NCI-H524 (cell line): ENCODE measurements at regions not wholly inside any gene's neighbourhood (a gene's known extent, or its start where the extent isn't known, plus 50 kb on each side); places are given as distances from the start of the nearest gene placed in this dataset.
"Not testable (repeated sequence)": the region's sequence is repeated elsewhere in the genome, so short reads cannot be mapped to it uniquely, and the experiment has no call there.

Source experiments
- DNase-seq, 2 experiments: peaks; one replicate each; lab custom pipeline; 2025; lab: John Stamatoyannopoulos, UW

DNA sequence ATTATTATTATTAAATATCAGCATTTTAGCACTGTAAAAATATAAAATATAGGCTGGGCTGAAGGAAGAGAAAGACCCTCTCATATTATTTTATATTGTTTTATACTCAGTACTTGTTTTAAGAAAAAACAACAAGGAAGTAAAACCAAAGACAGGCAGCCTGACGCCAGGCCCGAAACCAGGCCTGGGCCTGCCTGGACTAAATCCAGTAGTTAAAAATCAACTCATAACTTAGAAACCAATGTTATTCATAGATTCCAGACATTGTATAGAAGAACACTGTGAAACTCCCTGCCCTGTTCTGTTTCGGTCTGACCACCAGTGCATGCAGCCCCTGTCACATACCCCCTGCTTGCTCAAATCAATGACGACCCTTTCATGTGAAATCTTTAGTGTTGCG, 420.1 kb upstream of the PABPC4L start:
- DNase-seq: not testable (repeated sequence)

DNA sequence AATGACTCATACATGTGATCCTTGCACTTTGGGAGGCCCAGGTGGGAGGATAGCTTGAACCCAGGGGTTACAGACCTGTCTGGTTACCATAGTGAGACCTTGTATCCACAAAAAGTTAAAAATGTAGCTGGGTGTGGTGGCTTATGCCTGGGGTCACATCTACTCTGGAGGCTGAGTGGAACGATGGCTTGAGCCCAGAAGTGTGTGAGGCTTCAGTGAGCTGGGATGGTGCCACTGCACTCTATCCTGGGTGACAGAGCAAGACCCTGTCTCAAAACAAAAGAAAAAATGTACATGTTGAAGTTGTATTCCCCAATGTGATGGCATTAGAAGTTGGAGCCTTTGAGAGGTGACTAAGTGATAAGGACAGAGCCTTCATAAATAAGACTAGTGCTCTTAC, 409.4 kb upstream of the PABPC4L start:
- no peak for DNase-seq

DNA sequence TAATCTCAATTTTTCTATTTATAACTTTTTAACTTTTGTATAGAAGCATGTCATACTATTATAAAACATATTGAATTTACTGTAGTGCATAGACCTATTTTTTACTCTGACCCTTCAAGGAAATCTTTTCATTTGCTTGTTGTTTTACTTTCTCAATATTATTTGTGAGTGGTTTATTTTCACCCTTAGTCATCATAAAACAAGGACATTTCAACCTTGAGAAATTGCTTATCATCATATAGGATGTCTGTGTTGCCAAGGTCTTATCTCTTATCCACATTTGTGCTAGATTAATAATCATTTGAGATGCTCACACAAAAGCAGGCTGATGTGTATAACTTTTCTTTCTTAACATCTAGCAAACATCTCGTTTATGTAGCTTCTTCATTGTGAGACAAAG, 408.6 kb upstream of the PABPC4L start:
- DNase-seq: no peak

DNA sequence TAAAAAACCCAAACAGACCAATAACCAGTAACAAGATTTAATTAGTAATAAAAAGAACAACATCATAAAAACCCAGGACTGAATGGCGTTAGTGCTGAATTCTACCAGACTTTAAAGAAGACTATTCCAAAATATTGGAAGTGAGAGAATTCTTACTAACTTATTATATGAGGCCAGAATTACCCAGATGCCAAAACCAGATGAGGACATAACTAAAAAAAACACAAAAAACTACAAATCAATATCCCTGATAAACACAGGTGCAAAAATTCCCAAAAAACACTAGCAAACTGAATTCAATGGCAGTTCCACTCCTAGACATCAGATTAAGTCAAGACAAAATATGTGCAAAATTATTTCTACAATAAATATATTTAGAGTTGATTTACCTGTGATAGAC, 400.1 kb upstream of the PABPC4L start:
- no peak for DNase-seq

DNA sequence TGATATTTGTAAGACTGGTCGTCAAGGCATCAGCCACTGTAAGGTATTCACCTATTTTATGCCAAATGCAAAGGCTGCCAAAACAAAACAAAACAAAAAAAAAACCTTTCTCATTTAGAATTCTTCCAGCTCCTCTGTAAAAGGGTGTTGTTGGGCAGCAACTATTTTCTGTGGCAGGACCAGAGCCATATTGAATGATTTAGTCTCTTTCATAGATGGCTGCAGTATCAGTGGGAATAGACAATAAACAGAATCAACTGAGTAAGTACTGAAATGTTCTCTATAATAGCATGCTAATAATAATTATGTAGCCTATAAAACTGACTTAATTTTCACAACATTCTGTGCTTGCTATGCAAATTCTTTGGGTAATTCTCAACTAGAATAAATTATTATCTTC, 389.7 kb upstream of the PABPC4L start:
- DNase-seq: no peak

DNA sequence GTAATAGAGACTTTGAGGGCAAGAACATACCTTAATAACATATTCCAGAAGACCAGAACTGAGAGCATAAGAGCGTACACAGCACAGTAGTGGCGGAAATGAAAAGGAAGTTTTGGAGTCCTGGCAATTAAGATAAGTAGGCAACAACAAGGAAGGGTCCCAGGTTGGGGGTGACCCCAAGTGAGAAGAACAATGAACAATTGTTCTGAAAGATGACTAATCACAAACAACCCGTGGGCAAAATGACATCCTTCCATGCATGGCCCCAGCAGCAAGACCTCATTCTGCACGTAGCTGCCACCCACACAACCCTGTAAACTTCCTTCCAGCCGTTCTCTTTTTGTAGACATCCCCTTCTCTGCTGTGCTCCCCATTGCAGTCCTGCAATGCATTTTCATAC, 384.4 kb upstream of the PABPC4L start:
- no peak for DNase-seq

DNA sequence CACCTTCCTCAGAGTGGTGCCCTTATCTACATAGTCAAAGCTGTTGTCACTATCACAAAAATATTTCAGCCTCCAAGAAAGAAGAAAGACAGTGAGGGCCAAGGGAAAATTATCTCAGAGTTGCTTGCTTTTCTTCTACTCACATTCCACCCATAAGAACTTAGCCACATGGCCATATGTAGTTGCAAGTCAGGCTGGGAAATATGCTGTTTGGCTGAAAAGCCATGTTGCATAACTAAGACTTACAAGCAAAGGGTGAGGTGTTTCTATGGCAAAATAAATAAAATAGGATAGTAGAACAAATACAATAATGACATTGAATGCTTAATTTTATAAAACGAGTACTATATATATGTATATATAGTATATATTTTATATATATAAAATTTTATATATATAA, 365.9 kb upstream of the PABPC4L start:
- no peak for DNase-seq

DNA sequence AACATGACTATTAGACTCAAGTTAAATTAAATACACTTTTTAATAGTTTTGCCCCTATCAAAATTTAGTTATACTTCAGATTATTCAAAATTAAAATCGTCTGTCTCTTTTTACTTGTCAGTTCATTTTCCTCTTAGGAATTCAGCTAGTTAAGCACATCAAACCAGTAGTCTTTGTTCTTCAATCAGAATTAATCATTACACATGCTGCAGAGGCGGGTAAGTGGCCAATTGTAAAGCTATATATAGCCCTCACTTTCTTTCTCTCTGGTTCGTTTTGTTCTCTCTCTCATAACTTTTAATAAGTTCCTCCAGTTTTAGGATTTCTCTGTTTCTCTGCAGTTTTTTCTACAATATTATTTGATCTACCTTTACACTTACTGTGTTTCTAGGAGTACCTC, 359.1 kb upstream of the PABPC4L start:
- DNase-seq: no peak

DNA sequence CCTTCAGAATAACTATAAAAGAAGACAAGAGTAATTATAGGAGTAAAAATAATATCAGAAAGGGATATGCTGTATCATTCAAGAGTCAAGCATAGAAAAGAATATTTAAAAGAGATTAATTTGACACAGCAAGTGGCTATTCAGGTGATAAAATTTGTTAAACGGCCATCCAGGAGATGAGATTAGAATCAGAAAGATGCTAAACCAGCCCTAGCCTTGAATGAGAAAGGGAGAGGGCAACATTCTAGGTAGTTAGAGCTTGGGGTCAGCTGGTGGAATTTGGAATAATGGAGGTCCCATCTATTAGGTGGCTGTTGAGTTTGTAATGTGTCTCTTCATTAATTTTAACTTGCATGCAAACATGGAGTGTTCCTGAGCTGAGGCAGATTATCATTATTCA, 350.5 kb upstream of the PABPC4L start:
- no peak for DNase-seq

DNA sequence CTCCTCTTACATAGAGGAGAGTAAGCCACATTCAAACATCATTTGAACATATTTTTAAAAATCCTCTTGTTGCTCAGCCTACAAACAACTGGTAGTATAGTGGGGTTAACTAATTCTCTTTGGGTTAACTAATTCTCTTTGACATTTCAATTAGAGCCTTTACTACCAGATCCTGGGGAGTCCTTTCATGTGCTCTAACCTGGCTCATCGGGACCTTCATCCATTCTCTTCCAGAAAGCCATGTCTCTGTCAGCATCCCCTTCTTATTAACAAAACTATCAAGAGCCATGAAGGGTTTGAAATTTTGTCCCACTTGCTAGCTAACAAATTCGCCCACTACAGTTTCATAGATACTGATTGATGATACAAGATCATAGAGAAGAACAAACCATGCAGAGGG, 349.8 kb upstream of the PABPC4L start:
- no peak for DNase-seq

DNA sequence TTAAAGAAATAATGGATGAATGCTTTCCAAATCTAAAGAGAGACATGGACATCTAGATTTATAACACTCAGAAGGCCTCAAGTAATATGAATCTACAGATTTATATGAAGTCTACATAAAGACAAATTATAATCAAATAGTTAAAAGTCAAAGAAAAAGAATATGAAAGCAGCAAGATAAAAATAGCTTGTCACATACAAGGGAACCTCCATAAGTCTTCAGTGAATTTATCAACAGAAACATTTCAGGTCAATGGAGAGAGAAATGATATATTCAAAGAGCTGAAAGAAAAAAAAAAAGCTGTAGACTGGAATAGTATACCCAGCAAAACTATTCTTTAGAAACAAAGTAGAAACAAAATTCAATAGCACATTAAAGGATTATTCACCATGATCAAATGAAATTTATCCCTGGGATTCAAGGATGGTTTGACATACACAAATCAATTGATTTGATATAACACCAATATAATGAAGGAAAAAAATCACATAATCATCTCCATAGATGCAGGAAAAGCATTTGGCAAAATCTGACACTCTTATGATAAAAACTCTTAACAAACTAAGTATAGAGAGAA, 346.6 kb upstream of the PABPC4L start:
- DNase-seq: no peak

DNA sequence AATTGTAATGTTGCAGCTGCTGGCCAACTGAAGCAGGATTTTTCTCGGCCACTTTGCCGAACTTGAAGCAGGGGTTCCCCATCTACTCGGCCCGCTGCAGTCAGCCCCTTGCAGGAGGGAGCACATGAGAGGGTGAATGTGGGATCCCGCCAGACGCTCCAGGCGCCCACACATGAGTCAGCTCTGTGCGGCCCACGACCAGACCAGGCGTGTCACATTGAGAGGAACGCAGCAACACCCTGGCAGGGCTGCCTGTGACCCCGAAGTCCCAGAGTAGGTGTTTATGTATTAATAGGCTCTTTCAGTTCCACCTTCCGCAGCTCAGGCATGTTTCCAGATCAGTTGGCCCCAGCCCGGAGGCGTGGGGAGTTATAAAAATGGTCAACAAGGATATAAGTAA, 344.7 kb upstream of the PABPC4L start:
- no peak for DNase-seq

DNA sequence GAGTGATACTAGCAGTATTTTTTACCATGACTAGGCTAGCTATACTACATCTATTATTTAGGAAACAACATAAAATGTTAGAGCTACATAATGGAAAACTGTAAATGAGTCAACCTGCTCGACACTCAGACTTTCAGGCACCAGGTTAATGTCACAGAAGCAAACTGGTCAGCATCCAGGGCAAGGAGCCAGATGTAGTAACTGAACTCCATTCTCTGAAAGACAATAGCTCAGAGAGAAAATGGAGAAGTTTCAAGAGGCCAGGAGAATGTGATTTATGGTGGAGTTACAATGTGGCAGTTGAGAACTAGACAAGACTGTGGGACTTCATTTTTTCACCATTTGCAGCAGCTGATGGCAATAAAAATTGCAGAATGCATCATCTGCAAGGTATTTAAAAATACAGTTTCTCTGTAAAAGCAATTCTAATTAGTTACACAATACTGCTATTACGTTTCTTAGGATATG, 342.7 kb upstream of the PABPC4L start:
- peak in 1 of 2 experiments; percentile 8 for DNase-seq

DNA sequence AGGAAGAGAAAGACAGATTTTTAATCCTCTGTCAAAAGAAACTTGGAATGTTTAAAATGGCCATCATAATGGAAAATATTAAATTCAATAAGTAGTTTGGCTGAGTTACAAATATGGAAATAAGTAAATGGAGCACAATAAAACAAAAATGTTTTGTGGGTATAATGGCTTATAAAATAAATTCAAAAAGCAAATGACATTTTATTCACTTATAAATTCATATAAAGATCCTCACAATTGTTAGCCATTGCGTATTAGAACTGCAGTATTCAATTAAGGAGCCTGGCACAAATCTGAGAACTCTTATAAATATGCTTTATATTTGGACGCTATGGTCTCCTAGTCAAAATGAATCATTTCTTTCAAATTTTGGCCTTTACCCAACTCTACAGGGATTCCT, 339.0 kb upstream of the PABPC4L start:
- no peak for DNase-seq

DNA sequence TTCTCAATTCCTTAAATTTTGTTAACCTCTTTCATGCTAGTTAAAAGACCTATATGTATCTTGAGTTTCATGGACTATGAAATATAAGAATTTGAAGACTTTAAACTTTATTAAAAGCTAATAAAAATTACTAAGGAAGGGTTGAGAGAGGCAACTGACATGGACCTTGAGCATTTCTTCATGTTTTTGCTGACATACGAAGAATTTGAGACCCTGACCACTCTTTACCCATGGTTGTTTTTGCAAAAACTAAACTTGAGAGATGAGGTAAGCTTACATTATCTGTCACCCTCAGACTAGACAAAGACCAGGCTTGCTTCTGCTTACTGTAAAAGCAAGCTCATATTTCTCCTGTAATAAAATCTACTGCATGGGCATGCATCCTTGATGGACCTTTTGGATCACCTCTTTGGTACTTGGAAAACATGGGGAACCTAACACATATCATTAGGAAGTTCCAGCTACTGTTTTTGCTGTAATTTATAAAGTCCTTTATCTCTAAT, 338.2 kb upstream of the PABPC4L start:
- DNase-seq: no peak

DNA sequence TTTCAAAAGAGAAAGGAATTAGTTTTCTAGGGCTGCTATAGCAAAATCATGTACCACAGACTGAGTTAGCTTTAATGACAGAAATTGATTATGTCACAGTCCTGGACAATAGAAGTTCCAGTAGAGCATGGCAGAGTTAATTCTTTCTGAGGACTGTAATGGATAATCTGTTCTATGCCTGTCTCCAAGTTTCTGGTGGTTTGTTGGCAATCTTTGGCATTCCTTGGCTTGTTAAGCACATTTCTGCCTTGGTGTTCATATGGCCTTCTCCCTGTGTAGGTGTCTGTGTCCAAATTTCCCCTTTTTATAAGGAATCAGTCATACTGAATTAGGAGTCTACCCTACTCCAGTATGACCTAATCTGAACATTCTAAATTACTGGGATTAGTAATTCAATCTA, 336.1 kb upstream of the PABPC4L start:
- no peak for DNase-seq

DNA sequence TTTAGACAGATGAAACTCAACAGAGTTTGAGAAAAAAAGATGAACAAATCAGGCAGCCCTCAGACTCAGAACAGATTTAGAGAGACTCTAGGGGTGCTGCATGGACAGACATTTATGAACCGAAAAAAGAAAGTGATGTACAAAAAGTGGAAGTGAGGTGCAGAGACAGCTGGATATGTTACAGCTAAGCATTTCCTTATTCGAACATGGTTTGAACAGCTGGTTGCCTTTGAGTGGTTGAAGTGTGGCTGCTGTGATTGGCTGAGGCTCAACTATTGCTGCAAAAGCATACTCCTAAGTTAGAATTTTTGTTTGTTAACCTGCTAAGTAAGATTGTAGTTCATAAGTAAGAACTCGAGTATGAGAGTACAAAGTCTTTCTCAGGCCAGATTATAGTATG, 331.5 kb upstream of the PABPC4L start:
- peak in 1 of 2 experiments; percentile 1 for DNase-seq

DNA sequence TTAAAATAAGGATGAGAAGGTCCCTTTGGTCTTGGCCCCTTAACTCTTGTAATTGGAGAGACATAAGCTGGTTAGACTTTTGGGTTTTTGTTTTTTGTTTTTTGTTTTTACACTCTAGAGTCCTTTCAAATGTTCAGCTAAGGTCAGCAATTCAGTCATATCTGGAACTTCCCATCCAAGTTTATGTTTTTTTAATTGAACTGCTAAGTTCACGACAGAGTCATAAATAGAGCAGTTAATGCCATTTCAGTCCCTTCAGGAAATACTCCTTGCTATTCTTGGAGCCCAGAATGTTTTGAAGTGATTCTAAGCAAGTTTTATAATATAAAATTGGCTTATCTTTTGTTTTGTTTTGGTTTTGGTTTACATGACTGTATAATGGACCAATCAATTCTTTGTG, 329.4 kb upstream of the PABPC4L start:
- no peak for DNase-seq

DNA sequence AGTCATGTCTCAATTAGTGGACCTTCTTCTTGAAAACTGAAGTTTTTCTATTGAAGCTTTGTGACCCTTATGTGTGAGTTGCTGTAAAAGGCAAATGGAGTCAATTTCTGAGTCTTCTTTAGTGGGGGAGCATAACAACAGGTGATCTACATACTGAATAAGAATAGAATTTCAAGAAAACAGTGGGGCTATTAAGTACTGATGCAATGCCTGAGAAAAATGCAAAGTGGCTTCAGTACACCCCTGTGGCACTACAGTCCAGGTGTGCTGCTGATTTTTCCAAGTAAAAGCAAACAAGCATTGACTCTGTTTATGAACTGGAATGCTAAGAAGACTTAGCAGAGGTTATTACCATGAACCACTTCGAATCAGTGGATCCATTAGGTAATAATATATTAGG, 328.0 kb upstream of the PABPC4L start:
- DNase-seq: no peak

DNA sequence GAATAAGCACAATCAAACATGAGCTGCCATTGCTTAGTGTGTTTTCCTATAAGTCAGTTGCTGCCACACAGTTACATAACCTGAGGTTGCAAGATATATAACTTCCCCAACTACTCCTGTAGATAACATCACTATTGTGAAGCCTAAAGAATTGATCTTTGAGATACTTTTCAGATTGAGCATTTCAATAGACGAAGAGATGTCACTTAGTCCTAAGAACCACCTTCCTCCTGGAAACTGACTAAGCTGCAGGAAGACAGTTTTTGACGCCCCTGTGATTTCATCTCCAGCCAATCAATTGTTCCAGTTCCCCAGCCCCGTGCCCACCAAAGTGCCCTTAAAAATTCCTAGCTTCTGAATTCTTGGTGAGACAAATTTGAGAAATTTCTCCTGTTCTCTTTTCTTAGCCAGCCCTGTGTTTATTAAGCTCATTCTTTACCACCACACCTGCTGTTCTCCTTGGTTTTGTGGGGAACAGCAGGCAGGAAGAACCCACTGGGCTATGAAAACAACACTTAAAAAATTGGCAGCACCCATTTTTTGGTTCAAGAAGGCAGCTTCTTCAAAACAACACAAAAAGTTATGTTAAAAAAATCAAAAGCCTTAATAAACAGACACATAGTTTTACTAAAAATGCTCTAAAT, 317.1 kb upstream of the PABPC4L start:
- DNase-seq: no peak

DNA sequence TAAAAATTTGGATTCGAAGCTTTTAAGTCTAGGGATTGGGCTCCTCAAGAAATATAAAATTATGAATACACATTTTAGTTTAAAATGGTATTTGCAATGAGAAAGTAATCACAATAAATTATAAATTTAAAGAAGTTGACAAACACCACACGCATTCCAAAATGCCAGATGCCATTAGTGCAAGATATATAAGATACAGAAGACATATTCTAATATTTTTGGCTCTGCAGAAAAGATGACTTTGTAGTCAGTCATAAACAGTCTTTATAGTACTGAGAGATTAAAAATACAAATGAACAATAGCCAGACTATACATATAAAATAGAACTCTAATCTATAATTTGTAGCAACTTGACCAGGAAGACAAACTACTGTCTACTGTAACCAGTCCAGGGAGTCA, 309.0 kb upstream of the PABPC4L start:
- DNase-seq: no peak

DNA sequence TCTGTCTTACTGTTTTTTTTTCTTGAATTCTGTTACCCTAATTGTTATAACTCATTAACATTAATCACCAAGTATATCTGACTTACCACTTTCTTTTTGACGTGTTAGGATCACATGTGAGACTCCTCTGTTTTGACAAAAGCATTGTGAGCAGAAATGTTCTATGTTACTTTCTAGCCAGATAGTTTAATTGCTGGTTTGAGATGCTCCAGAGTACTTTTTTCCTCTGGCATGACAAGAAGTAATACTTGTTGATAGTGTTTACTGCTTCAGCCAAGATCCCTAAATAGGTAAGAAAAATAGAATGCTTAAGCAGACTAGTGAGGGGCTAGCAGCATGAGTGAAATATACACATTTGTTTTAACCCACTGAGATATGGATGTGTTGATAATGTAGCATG, 303.9 kb upstream of the PABPC4L start:
- DNase-seq: no peak

DNA sequence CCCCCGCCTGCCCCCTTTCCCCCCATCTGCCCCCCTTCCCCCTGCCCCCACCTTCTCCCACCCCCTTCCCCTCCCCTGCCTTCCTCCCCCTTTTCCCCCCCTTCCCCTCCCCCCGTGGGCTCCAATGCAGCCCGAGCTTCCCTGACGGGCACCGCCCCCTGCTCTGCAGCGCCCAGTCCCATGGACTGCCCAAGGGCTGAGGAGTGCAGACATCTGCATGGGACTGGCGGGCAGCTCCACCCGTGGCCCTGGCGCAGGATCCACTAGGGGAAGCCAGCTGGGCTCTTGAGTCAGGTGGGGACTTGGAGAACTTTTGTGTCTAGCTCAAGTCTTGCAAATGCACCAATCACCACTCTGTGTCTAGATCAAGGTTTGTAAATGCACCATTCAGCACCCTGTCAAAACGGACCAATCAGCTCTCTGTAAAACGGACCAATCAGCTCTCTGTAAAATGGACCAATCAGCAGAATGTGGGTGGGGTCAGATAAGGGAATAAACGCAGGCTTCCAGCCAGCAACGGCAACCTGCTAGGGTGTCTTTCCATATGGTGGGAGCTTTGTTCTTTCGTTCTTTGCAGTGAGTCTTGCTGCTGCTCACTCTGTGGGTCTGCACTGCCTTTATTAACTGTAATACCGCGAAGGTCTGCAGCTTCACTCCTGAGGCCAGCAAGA, 300.5 kb upstream of the PABPC4L start:
- no peak for DNase-seq
